ENCODE measurements at regions not wholly inside any gene's neighbourhood (a gene's known extent, or its start where the extent isn't known, plus 50 kb on each side); places are given as distances from the start of the nearest gene placed in this dataset.
A peak's percentile ranks its signal among the peaks of the same experiment; 100 is the strongest.
"Not testable (repeated sequence)": the region's sequence is repeated elsewhere in the genome, so short reads cannot be mapped to it uniquely, and the experiment has no call there.

DNA sequence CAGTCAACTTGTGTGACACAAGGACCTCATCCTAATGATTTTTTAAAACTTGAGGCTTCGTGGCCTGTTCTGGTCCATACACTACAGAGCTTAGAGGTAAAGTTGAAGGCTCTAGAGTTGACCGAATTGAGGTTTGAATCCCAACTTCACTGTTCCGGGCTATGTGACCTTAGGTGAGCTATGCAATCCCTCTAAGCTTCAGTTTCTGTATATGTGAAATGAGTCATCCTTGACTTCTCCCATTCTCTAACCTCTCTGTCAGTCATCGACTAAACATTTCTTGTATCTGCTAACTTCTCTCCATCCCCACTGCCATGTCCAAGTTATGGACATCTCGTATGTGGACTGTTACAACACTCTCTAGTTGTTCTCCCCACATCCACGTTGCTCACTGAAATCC is 178.2 kb upstream of the TMEM45B start:
- no peak for DNase-seq (ENCODE audit: low spot score)

DNA sequence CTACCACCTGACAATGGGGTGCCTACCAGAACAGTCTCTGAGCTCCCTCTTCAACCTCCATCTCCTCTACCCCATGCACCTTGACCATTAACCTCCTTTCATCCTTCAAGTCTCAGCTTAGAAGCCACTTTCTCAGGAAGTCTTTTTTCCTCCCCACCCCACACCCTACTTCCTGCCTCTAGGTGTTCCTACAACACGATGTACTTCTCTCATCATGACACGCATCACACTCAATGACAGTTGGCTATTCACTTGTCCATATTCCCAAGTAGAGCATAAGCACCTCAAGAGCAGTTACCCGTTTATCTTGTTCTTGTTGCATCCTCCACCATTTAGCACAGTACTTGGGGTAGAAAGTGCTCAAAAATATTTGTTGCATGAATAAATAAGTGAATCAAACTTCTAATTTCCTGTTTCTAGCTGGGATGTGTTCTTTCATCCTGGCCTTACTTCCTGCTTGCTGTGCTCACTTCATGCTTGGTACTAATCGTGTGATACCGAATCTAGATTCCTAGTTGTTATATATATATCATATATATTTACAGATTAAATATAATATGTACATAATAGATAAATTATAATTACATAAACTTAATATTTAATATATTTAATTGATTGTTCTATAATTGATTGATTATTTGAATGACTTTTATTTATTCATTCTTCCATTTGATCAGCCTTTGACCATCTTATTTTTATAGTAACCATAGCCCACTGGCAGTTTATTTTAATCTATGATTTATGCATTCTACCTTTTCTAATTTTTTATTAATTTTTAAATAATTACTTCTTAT is 177.5 kb upstream of the TMEM45B start:
- DNase-seq (ENCODE audit: low spot score) = no peak

DNA sequence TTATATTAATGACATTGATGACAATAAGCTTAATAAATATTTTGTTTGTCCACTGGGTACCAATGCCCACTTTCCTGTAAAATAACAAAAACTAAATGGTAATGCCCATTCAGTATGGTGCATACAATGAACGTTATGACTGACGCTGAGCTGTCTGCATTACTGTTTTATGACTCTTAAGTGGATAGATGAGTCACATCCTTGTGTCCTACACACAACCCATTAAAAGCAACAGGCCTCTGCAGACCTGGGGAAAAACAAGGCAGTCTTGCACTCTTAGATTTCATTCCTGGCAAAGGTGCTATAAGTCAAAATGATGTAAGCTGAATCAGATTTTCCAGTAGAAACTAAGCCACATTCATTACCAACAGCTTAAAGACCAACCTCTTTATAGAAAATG is 176.3 kb upstream of the TMEM45B start:
- DNase-seq (ENCODE audit: low spot score) = peak; percentile 65

DNA sequence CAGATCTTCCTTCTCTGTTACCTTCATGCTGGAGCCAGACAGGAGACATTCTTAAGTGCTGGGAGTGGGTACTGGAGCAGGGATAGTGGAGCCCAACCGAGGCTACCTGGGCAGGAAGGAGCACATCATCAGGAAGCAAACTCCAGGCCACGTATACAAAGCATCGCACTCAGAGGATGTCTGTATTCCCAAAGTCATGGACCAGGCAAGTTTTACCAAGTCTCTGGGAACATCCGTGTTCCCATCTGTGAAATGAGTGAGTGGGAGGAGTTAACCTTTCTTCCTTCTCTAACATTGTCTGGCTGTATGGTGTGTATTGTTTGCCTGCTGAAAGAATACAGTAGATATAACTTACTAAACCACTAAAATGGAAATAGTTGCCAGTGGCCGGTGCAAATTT is 175.0 kb upstream of the TMEM45B start:
- DNase-seq (ENCODE audit: low spot score) = no peak

DNA sequence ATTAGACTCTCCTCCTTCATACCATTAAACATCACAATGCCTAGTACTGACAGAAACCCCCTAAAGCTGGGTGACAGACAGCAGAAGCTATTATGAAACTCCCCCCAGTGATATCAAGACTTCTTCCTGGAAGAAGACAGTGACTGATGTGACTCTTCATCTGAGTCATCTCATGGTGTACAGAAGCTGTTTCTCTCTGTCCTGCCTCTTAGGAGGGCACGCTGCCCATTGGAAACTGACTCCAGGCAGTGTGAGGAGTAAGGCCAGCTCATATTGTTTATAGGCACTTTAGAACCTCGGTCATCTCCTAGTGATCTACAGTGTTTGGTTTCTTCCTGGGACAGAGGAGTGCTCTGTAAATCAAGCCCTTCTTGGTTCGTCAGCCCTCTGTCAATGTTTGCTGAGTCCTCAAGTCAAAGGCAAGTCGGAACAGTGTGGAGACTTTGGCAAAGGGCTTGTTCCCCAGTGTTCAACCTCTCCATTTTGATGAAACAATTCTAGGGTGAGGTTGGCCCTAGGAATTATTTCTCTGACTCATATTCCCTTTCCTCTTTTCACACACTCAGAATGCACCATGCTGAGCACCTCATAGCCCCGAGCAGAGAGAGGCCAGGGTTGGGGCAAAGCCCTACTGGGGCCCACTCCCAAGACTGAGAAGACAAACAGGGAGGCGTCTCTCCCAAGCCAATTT is 172.5 kb upstream of the TMEM45B start:
- peak; percentile 21 for DNase-seq (ENCODE audit: low spot score)

DNA sequence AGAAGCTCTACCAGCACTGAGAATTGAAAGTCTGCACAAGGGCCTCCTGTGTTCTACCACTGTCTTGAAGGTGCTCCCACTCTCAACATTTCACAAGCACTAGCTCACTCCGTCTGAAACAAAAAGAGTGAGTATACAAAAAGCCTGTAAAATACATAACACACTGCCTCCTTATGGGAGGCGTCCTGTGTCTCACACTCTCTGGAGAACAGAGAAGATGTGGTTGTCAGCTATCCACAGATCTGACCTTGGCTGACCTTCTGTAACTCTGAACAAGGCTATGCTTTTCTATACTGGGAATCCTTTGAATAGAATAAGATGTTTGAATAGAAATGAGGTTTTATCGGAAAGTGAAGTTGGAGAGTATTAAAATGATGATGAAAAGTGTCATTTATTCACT is 171.3 kb upstream of the TMEM45B start:
- DNase-seq (ENCODE audit: low spot score) = peak; percentile 61

DNA sequence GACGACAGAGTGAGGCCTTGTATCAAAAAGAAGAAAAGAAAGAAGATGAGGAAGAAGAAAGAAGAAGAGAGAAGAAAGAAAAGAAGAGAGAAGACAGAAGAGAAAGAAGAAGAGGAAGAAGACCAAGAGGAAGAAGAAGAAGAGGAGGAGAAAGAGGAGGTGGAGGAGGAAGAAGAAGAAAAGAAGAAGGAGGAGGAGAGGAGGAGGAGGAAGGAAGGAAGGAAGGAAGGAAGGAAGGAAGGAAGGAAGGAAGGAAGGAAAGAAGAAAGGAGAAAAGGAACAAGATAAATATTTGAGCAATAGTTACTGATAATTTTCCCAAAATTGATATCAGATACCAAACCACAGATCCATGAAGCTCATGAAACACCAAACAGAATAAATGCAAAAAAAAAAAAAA is 169.7 kb upstream of the TMEM45B start:
- DNase-seq (ENCODE audit: low spot score) = no peak

DNA sequence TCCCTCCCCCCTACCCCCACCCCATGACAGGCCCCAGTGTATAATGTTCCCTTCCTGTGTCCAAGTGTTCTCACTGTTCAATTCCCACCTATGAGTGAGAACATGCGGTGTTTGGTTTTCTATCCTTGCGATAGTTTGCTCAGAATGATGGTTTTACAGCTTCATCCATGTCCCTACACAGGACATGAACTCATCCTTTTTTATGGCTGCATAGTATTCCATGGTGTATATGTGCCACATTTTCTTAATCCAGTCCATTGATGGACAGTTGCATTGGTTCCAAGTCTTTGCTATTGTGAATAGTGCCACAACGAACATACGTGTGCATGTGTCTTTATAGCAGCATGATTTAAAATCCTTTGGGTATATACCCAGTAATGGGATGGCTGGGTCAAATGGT is 165.6 kb upstream of the TMEM45B start:
- not testable (repeated sequence) for DNase-seq (ENCODE audit: low spot score)

DNA sequence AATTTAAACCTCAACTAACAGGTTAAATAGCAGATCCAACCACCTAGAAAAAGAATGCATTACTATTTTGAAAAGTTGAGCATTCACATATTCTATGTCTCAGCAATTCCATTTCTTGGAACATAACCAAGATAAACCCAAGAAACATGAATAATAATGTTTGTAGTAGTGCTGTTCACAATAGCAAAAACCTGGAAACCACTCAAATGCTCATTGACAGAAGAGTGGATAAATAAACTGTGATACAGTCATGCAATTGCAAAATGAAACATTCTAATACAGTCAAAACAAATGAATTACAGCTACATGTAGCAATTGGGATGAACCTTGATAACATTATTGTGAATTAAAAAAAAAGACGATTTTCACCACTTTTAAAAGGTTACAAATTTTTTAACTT is 162.8 kb upstream of the TMEM45B start:
- DNase-seq (ENCODE audit: low spot score) = no peak

DNA sequence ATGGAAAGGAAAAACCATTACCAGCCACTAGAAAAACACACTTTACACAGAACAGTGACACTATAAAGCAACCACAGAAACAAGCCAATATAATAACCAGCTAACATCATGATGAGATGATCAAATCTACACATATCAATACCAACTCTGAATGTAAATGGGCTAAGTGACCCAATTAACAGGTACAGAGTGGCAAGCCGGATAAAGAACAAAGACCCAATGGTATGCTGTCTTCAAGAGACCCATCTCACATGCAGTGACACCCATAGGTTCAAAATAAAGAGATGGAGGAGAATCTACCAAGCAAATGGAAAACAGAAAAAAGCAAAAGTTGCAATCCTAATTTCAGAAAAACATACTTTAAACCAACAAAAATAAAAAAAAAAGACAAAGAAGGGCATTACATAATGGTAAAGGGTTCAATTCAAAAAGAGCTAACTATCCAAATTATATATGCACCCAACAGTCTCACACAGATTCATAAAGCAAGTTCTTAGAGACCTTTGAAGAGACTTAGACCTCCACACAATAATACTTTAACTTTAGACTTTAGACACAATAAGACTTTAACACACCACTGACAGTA is 160.3 kb upstream of the TMEM45B start:
- DNase-seq (ENCODE audit: low spot score) = no peak

DNA sequence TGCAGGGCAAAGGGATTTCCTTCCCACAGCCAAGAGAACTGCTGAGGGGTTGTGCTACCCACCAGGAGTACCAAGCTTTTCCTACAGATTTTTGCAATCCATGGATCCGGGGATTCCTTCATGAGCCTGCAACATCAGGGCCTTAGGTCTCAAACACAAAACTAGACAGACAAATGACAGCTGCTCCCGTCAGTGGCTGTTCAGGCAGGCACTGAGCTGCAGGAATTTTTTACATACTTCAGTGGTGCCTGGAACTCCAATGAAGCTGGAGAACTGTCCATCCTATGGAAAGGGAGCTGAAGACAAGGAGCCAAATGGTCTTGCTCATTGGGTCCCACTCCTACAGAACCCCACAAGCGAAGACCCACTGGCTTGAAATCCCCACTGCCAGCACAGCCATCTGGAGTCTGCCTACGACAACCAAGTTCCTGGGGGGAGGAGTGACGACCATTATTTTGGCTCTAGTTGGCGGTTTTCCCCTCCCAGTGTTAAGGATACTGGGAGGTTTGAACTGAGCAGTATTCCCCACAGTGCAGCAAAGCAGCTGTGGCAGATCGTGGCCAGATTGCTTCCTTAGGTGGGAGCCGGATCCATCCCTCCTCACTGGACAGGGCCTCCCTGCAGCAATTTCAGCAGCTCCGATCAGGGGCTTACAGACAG is 157.7 kb upstream of the TMEM45B start:
- no peak for DNase-seq (ENCODE audit: low spot score)

DNA sequence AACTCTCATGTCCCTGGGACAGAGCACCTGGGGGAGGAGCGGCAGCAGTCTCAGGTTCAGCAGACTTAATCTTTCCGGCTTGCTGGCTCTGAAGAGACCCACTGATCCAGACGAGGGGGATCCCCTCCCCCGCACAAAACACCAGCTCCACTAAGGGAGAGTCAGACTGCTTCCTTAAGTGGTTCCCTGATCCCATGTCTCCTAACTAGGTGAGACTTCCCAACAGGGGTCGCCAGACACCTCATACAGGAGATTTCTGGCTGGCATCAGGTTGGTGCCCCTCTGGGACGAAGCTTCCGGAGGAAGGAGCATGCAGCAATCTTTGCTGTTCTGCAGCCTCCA is 157.2 kb upstream of the TMEM45B start:
- no peak for DNase-seq (ENCODE audit: low spot score)

DNA sequence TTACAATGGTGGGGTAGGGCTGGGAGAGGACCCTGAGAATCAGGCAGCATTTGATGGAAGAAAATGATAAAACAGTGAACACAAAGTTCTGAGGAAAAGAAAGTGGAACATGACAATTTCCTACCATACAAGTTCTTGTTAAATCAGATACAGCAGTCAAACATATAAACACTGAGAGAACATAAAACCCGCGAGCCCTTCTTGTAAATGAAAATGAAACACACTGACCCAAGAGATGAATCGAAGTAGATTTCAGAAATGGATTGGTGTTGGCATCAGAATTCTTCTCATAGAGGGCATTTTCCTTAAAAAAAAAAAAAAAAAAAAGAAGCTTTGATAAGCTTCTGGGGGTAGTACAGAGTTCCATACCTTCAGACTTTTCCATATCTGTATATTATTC is 134.7 kb upstream of the TMEM45B start:
- DNase-seq (ENCODE audit: low spot score) = no peak

DNA sequence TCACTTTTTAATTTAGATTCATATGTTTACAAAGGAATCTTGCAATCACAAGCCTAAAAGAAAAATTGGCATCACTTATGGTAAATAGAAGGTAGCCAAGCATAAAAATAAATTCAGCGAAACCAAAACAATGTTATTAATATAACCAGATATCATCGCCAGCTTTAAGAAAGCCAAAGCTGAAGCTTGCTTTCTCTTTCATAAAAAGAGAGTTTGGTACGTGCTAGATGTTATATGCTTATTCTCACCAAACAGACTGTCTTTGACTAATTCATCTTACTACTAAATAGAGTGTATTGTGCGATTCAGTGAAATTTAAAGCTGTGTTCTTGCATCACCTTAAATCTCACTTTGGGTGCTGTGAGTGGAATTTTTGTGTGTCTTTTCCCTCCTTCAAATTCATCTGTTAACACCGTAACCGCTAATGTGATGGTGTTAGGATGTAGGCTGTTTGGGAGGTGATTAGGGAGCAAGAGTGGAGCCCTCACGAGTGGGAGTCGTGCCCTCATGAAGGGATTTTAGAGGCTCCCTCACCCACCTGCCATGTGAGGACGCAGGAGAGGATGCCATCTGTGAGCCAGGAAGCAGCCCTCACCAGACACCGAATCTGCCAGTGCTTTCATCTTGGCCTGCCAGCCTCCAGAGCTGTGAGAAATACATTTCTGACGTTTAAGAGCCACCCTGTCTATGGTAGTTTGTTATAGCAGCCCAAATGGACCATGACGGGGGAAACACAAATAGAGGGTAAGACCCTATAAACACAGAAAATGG is 134.1 kb upstream of the TMEM45B start:
- DNase-seq (ENCODE audit: low spot score) = no peak

DNA sequence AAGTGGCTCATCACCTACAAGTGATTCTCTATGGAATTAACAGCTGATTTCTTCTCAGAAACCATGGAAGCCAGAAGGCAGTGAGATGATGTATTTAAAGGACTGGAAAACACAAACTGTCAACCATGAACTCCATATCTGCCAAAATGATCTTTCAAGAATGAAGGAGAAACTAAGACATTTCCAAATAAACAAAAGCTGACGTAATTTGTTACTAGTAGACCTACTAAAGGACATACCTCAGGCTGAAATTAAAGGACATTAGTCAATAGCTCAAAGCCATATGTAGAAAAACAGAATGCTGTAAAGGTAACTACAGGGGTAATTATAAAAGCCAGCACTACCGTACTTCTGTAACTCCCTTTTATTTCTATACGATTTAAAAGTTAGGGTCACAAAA is 129.4 kb upstream of the TMEM45B start:
- no peak for DNase-seq (ENCODE audit: low spot score)

DNA sequence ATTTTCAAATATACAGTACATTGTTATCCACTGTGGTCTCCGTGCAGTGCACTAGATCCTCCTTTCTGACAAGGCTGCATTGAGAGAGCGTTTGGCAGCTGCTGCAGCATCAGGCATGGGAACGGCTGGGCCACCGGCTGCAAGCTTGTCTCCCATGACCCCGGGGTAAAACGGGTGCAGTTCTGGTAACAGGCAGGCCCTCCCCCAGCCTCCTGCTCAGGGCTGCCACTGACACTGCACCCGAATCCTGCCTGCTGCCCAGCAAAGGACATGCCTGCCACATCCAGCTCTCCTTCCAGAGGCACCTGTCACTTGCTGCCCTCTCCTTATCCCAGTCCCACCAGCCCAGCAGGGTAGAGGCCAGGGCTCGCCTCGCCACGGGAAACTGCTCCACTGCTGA is 124.5 kb upstream of the TMEM45B start:
- no peak for DNase-seq (ENCODE audit: low spot score)

DNA sequence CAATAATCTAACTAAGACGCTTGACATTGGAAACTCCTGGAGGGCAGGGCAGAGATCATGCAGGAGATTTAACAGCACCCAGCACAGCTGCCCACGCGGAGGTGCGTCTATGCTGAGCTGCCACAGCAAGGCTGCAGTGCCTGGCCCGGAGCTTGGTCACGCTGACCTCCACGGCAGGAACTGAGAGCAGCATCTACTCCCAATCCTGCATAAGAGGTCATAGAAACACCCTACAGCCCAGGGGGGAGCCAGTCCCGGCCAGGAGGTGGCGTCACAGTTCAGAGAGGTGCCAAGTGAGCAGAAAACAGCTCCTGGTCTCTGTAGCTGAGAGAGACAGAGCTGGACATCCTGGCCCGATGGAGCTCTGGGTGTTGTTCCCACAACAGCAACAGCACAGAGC is 121.1 kb upstream of the TMEM45B start:
- DNase-seq (ENCODE audit: low spot score) = no peak

DNA sequence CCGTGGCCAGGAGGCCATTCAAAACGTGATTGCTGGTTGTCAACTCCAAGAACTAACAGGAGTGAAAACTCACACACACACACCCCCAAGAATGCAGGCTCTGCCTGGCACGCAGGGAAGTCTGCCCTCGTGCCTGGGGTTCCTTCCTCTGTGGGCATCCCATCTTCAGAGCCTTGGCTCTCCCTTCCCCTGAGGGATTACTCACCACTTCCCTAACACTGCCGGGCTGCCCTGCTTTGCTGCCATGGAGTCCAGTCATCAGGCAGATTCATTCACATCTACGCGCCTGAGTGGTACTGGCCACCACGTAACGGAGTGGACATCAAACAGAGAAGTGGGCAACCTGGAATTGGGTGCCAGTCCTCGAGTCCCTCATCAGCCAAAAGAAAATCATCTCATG is 120.7 kb upstream of the TMEM45B start:
- DNase-seq (ENCODE audit: low spot score) = no peak

DNA sequence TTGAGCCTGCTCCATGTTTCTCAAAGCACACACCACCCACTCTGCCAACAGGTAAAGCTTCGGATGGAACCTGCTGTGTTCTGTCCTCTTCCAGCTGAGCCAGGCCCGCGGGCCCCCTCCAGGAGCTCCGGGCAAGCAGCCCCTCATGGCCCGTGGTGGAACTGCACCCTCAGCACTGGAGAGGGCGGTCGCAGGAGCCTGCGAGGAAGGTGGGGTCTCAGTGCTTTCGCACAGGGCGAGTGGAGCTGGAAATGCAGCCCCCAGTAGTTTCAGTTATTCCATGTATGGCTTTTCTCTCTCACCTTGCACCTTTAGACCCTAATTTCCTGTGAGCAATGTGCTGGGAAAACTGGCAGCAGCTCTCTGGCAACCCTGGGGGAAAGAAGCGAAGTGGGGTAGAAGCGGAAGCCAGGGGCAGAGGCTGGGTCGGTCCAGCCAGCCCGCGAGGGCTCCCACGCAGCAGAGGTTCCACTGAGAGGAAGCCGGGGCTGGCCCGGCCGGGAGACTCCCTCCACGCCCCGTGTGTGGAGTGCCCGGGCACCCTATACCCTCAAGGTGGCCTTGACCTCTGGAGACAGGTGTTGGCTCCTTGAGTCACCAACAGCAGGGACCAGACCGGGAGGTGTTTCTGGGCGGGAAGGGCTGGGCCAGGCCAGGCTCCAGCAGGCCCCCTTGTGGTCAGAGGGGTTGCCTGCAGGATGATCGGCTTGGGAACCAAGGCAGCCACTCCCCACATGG is 119.9 kb upstream of the TMEM45B start:
- DNase-seq (ENCODE audit: low spot score) = peak; percentile 33

DNA sequence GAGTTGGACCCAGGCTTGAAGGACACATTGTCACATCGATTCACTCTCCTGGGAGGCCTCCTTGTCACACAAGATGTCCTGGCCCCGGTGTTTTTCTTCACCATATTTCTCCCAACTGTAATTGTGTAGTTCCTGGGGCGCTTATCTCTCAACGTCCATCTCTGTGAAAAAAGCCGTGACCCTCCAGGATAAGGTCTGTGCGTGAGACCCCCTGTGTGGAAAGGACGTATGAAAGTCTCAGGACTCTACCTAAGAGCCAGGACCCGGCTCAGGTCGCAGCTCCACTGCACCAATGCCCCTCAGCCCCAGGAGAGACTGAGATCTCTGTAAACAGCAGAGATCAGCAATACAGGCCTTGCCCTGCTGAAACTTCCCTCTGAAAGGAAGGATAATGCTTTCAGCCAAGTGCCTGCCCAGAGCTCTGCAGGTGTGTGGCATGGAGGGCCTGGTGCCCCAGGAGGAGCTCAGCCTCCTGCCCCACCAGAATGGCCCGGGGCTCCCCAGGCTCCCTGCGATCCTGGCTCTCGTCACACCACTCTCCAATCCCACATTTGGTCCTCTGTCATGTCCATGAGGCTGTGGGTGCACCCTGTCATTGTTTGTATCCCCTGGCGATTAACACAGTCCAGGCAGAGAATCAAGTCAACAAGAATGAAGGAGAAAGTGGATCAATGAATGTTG is 119.2 kb upstream of the TMEM45B start:
- no peak for DNase-seq (ENCODE audit: low spot score)

DNA sequence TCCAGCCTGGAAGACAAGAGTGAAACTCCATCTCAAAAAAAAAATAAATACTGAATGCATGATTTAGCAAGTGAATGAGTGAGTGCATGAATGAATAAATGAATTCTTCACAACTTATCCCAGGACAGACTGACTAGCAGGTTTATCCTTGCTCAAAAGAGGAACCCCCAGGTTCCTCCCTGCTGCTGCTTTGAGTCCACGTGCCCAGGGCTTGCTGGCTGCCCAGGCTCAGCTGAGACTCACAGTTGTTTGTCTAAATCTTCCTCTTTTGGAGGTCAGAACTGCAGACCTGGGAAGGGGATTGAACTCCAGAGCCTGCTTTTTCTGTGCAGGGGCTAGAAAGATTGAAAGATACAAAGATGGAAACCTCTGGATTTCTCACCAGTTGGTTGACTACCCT is 117.4 kb upstream of the TMEM45B start:
- no peak for DNase-seq (ENCODE audit: low spot score)

Measured in COLO829 (cell line).